T-cell (primary cell): ENCODE measurements at regions not wholly inside any gene's neighbourhood (a gene's known extent, or its start where the extent isn't known, plus 50 kb on each side); places are given as distances from the start of the nearest gene placed in this dataset.
"Not testable (repeated sequence)": the region's sequence is repeated elsewhere in the genome, so short reads cannot be mapped to it uniquely, and the experiment has no call there.

Experiments used
- ATAC-seq, 4 experiments: fragments of 200-7000 bp in 3 of 4; fragments of 150-1000 bp in 1 of 4; cut with Tn5 transposase; replicated peaks in 1 of 4; 1 replicate in 3 of 4; 2 replicates in 1 of 4; pipeline ENCODE4 v1.10.0; 2021; ENCODE audit warnings: moderate library complexity in 3 of 4, mild to moderate bottlenecking in 2 of 4, moderate number of reproducible peaks in 1 of 4
- CTCF ChIA-PET, 2 donors: fragments of 300-600 bp; sonication (Branson Sonifier 250); formaldehyde crosslinking; loops; one replicate each; lab custom pipeline; 2022; ENCODE audit warnings: antibody characterized with exemption in 2 of 2; lab: Charles Lee
- POLR2A ChIA-PET, 2 donors: fragments of 300-600 bp; sonication (Branson Sonifier 250); formaldehyde crosslinking; loops; one replicate each; lab custom pipeline; 2022; ENCODE audit warnings: antibody characterized with exemption in 2 of 2; lab: Charles Lee
- DNase-seq, 35 experiments: peaks; one replicate each; pipeline versions ENCODE4 v3.0.0 to v3.0.0-alpha.2; 2013 to 2023
- H3K27ac ChIP-seq: one replicate; pipeline ENCODE4 v1.5.1; 2013; ENCODE audit warnings: low read length
- H3K27me3 ChIP-seq, 2 experiments: replicated peaks in 1 of 2; 1 replicate in 1 of 2; 2 replicates in 1 of 2; pipeline versions ENCODE4 v1.6.1 to v1.7.0; 2013; ENCODE audit warnings: low read length in 1 of 2, mixed read lengths in 1 of 2; ENCODE audit not compliant: control insufficient read depth in 2 of 2, insufficient read depth in 2 of 2; ENCODE audit errors: extremely low read depth in 1 of 2
- H3K36me3 ChIP-seq, 2 donors: 1 replicate in 1 of 2; 2 replicates in 1 of 2; pipeline versions ENCODE4 v1.6.1 to v1.7.0; 2013; ENCODE audit warnings: low read length in 1 of 2; ENCODE audit not compliant: control insufficient read depth in 2 of 2, insufficient read depth in 1 of 2; ENCODE audit errors: extremely low read depth in 1 of 2
- H3K4me1 ChIP-seq, 2 experiments: 1 replicate in 1 of 2; 2 replicates in 1 of 2; pipeline versions ENCODE4 v1.6.1 to v1.7.0; 2013; ENCODE audit warnings: low read length in 2 of 2, mixed read lengths in 1 of 2; ENCODE audit not compliant: insufficient read depth in 2 of 2, control insufficient read depth in 1 of 2; ENCODE audit errors: extremely low read depth in 1 of 2
- H3K4me3 ChIP-seq, 2 donors: 1 replicate in 1 of 2; 2 replicates in 1 of 2; pipeline versions ENCODE4 v1.5.1 to v1.7.0; 2013; ENCODE audit warnings: mild to moderate bottlenecking in 2 of 2, low read length in 1 of 2, moderate library complexity in 1 of 2; ENCODE audit not compliant: control insufficient read depth in 1 of 2; ENCODE audit errors: extremely low read depth in 1 of 2
- H3K9me3 ChIP-seq: 2 replicates; pipeline ENCODE4 v1.7.0; 2013
- H3K27ac Mint-ChIP-seq, 2 donors: one replicate each; pipeline ENCODE4 v1.8.0; 2020 to 2021; ENCODE audit warnings: mild to moderate bottlenecking in 2 of 2, mixed read lengths in 2 of 2
- H3K27me3 Mint-ChIP-seq, 2 donors: one replicate each; pipeline ENCODE4 v1.8.0; 2021 to 2022; ENCODE audit warnings: mixed read lengths in 2 of 2
- H3K36me3 Mint-ChIP-seq: one replicate; pipeline ENCODE4 v1.8.0; 2021; ENCODE audit warnings: mixed read lengths
- H3K4me1 Mint-ChIP-seq, 3 donors: one replicate each; pipeline ENCODE4 v1.8.0; 2020 to 2022; ENCODE audit warnings: mixed read lengths in 3 of 3, mild to moderate bottlenecking in 1 of 3
- H3K4me3 Mint-ChIP-seq, 3 donors: one replicate each; pipeline ENCODE4 v1.8.0; 2020 to 2022; ENCODE audit warnings: mild to moderate bottlenecking in 3 of 3, mixed read lengths in 3 of 3, moderate library complexity in 3 of 3
- H3K9me3 Mint-ChIP-seq, 3 donors: one replicate each; pipeline ENCODE4 v1.8.0; 2020 to 2022; ENCODE audit warnings: mixed read lengths in 3 of 3
- WGBS: methylation state at CpG from one replicate; pipeline ENCODE4 v1.1.5; 2013; ENCODE audit warnings: missing lambda C conversion rate; ENCODE audit not compliant: insufficient coverage; 5-methylcytosine and 5-hydroxymethylcytosine counted together

- no peak overlapping the region for H3K27ac ChIP-seq
- 80% methylated on average over 1 of the region's 2 CpGs for WGBS
- H3K4me3 ChIP-seq, result no peak overlapping the region
- Mint-ChIP-seq H3K36me3 (no peaks in the 10 kb centered on the region), H3K27ac (no peak overlapping the region), H3K4me3 (no peak overlapping the region), H3K4me1 (peaks cover 4 to 9% (median 4%) of the 10 kb centered on the region in 3 donors), H3K9me3 (peaks cover 0 to 3% (median 0%) of the 10 kb centered on the region in 3 donors), H3K27me3 (no peaks in the 10 kb centered on the region)
- peaks cover 5 to 6% of the 10 kb centered on the region in 2 experiments for H3K4me1 ChIP-seq
- H3K9me3 ChIP-seq, result no peaks in the 10 kb centered on the region
- DNase-seq, result no peak
- no peaks in the 10 kb centered on the region for H3K27me3 ChIP-seq
- no peaks in the 10 kb centered on the region for H3K36me3 ChIP-seq
- CTCF ChIA-PET, result no interaction called here
- no peak for ATAC-seq
- POLR2A ChIA-PET, result no interaction called here
Observed at GRCh38 chr2:100713106-100713505, 106.8 kb upstream of the NPAS2 start.

GRCh38 chr2:100714396-100715010, 105.4 kb upstream of the NPAS2 start:
- H3K4me3 Mint-ChIP-seq, H3K4me1 ChIP-seq, CTCF ChIA-PET, ATAC-seq, H3K27me3 Mint-ChIP-seq, DNase-seq, H3K27ac Mint-ChIP-seq, H3K4me1 Mint-ChIP-seq, H3K27ac ChIP-seq, POLR2A ChIA-PET, H3K9me3 ChIP-seq, H3K9me3 Mint-ChIP-seq, H3K4me3 ChIP-seq, H3K36me3 ChIP-seq, H3K36me3 Mint-ChIP-seq, H3K27me3 ChIP-seq: not testable (repeated sequence)
- WGBS, result 93% methylated on average over 5 of the region's 5 CpGs

- H3K4me1 Mint-ChIP-seq, H3K9me3 ChIP-seq, H3K27me3 ChIP-seq, H3K27ac Mint-ChIP-seq, H3K27ac ChIP-seq, H3K36me3 Mint-ChIP-seq, ATAC-seq, H3K4me1 ChIP-seq, H3K9me3 Mint-ChIP-seq, H3K4me3 Mint-ChIP-seq, CTCF ChIA-PET, H3K27me3 Mint-ChIP-seq, H3K4me3 ChIP-seq, DNase-seq, H3K36me3 ChIP-seq, POLR2A ChIA-PET: not testable (repeated sequence)
- WGBS, result 91% methylated on average over 3 of the region's 4 CpGs
Observed at GRCh38 chr2:100715861-100716260, 104.1 kb upstream of the NPAS2 start.

GRCh38 chr2:100716581-100716980, 103.4 kb upstream of the NPAS2 start:
- no peaks in the 10 kb centered on the region for H3K27me3 Mint-ChIP-seq
- Histone ChIP-seq H3K4me1 (no peaks in the 10 kb centered on the region), H3K36me3 (no peaks in the 10 kb centered on the region), H3K9me3 (no peaks in the 10 kb centered on the region), H3K4me3 (no peak overlapping the region), H3K27ac (no peak overlapping the region), H3K27me3 (peaks cover 0 to 1% of the 10 kb centered on the region in 2 experiments)
- H3K4me3 Mint-ChIP-seq, result no peak overlapping the region
- no peaks in the 10 kb centered on the region for H3K36me3 Mint-ChIP-seq
- H3K9me3 Mint-ChIP-seq, result peaks cover 0 to 3% (median 0%) of the 10 kb centered on the region in 3 donors
- peaks cover 0 to 4% (median 0%) of the 10 kb centered on the region in 3 donors for H3K4me1 Mint-ChIP-seq
- H3K27ac Mint-ChIP-seq, result no peak overlapping the region
- DNase-seq, result no peak
- no peak for ATAC-seq
- ChIA-PET CTCF (no interaction called here), POLR2A (no interaction called here)
- WGBS, result no CpG with 5 or more reads among the region's 2 CpGs

GRCh38 chr2:100718065-100718629, 101.8 kb upstream of the NPAS2 start:
- Histone ChIP-seq H3K9me3 (no peaks in the 10 kb centered on the region), H3K36me3 (no peaks in the 10 kb centered on the region), H3K4me3 (no peak overlapping the region), H3K4me1 (no peaks in the 10 kb centered on the region), H3K27ac (no peak overlapping the region), H3K27me3 (peaks cover 0 to 9% of the 10 kb centered on the region in 2 experiments)
- no peak for ATAC-seq
- Mint-ChIP-seq H3K27ac (no peak overlapping the region), H3K4me1 (peaks cover 0 to 4% (median 0%) of the 10 kb centered on the region in 3 donors), H3K4me3 (no peak overlapping the region), H3K27me3 (peaks cover 0 to 6% of the 10 kb centered on the region in 2 donors), H3K9me3 (peaks cover 0 to 3% (median 0%) of the 10 kb centered on the region in 3 donors), H3K36me3 (no peaks in the 10 kb centered on the region)
- ChIA-PET CTCF (no interaction called here), POLR2A (no interaction called here)
- WGBS, result 100% methylated on average over 1 of the region's 3 CpGs
- no peak for DNase-seq

- peaks cover 0 to 6% of the 10 kb centered on the region in 2 donors for H3K27me3 Mint-ChIP-seq
- CTCF ChIA-PET, result no interaction called here
Observed at GRCh38 chr2:100720445-100720844, 99.5 kb upstream of the NPAS2 start.

More at GRCh38 chr2:100720445-100720844, 99.5 kb upstream of the NPAS2 start:
- H3K4me3 ChIP-seq, result no peak overlapping the region
- POLR2A ChIA-PET, result no interaction called here
- Mint-ChIP-seq H3K36me3 (no peaks in the 10 kb centered on the region), H3K27ac (no peak overlapping the region), H3K4me1 (no peaks in the 10 kb centered on the region), H3K9me3 (no peaks in the 10 kb centered on the region), H3K4me3 (no peak overlapping the region)
- H3K4me1 ChIP-seq, result no peaks in the 10 kb centered on the region
- H3K27me3 ChIP-seq, result peaks cover 0 to 16% of the 10 kb centered on the region in 2 experiments
- H3K9me3 ChIP-seq, result no peaks in the 10 kb centered on the region
- DNase-seq, result no peak
- no CpG with 5 or more reads among the region's 3 CpGs for WGBS
- no peaks in the 10 kb centered on the region for H3K36me3 ChIP-seq
- no peak overlapping the region for H3K27ac ChIP-seq
- no peak for ATAC-seq
